HG02870 (cell line): ENCODE measurements at regions not wholly inside any gene's neighbourhood (a gene's known extent, or its start where the extent isn't known, plus 50 kb on each side); places are given as distances from the start of the nearest gene placed in this dataset.

Experiments used
- ATAC-seq: cut with Tn5 transposase; IDR thresholded peaks from one replicate; pipeline ENCODE4 v1.9.1; 2021; ENCODE audit warnings: mild to moderate bottlenecking, moderate library complexity; ENCODE audit not compliant: unreplicated experiment

DNA sequence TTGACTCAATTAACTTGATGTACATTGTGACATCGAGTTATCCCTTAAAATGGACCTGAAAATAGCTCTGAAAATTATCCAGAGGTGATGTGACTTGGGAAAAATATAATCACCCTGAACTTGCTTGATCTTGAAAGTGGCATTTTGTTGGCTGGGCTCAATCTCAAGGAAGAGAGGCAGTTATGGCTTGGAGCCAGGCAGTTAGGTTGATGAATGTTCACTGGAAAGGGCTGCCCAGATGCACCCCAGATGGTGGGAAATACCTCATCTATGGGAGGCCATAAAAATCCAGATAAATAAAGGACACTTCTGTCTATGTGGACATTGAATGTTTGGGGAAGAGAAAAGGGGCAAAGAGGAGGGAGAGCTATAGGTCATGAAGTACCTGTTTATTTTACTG is 55.7 kb upstream of the OR5AN1 start:
- ATAC-seq: no peak

DNA sequence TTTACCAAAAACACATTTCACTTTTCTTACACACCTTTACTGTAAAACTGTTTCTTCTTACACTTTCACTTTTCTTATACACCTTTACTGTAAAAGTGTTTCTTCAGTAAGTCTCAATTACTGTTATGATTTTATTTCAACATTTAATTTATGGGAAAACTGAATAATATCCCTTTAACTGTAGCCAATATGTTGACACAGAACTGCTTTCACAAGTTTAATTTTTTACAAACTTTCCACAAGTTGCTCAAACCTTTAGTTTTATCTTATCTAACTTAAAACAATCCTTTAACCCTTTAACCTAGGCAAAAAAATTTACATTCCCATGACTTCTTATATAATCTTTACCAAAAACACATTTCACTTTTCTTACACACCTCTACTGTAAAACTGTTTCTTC is 63.3 kb upstream of the OR5AN1 start:
- ATAC-seq: no peak

DNA sequence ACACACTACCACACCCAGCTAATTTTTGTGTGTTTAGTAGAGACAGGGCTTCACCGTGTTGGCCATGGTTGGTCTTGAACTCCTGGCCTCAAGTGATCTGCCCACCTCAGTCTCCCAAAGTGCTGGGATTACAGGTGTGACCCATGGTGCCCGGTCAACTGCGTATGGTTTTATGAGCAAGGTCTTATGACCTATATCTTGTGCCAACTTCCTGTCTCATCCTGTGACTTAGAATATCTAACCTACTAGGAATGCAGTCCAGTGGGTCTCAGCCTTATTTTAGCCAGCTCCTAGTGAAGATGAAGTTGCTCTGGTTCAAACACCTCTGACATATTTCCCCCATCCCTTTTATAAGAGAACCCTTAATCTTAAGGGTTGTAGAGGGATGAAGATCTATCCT is 66.1 kb upstream of the OR5AN1 start:
- no peak for ATAC-seq

DNA sequence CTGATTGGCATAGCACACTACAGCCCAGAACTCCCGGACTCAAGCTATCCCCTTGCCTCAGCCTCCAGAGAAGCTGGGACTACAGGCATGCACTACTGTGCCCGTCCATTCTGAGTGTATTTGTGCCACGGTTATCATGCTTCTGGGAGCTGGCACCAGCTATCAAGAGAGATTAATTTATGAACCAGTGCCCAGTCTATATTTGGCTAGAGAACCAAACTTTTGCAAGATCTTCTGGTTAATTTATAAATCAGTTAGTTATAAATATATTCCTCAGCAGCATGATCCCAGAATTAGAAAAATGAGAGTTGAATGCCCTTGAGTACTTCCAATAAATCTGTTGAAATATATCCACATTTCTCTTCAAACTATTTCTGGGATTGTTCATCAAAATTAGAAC is 67.5 kb upstream of the OR5AN1 start:
- no peak for ATAC-seq

DNA sequence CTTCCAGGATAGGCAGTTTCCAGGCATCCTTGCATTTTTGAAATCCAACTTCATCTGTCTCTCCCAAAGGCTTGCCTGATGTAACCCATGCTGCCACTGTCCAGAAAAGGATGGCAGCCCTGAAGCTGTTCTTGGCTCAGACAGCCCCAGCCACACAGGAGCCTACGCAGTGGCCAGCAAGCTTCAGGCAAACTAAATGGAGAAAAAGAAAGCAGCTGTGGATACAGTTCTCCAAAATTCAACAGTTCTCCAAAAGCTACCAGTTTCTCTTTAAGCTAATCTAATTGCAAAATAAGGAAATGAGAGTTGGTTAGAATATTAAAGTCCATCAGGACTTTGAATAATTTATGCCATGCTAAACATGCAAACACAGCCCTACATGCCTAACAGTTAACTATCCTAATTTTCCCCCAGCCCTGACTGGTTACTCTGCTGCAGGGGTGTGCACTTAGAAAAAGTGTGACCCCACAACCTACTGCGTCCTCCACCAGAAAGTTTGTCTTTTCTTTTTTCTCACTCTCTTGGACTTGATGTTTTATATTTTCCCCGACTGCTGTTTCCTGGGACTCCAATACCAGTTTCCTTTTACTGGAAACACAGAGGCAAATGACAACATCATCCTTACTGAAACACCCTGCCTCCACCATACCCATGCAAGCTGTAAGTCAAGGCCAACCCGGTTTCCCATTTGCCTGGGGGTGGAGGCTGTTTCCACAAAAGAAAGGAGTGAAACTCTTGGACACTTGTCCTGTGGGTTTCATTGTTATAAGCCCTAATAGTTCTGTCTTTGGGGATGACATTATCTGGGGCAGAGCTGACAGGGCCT is 69.1 kb upstream of the OR5AN1 start:
- no peak for ATAC-seq

DNA sequence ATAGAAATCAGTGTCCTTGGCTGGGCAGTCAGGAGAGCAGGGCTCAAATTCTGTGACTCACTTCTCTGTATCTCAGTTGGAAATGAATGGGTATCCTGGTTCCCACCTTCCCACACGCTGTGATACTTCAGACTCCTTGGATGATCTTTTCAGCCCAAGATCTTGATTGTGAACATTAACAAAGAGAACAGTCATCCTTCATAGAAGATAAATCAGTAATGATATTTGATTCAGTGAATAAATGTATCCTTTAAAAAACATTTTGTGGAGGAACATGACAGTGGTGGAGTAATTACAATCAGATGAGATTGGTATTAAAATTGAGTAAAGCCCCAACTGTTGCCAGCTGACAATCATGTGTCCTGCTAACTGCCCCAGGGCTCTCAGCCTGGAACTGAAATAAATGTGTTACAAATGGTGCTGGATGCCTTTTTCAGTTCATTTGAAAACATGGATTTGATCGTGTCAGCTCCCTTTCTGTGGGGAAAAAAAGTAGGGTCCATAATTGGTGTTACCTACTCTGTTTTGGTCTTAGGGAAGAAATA is 72.9 kb upstream of the OR5AN1 start:
- ATAC-seq: no peak

DNA sequence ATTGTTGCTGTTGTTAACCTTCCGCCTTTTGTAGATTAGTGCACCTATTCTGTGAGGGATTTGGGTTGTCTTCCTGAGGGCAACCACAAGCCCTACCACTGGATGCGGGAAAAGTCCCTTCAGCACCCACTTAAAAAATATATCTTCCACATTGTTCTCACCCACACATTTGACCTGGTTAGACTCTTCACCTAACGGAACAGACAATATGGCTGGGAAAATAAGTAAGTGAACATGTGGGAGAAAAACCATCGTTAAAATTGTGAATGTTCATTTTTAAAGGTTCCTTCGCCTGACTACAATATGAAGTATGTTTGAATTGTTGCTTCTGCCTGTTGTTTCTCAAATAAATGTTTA is 72.0 kb upstream of the MPEG1 start:
- ATAC-seq: no peak

DNA sequence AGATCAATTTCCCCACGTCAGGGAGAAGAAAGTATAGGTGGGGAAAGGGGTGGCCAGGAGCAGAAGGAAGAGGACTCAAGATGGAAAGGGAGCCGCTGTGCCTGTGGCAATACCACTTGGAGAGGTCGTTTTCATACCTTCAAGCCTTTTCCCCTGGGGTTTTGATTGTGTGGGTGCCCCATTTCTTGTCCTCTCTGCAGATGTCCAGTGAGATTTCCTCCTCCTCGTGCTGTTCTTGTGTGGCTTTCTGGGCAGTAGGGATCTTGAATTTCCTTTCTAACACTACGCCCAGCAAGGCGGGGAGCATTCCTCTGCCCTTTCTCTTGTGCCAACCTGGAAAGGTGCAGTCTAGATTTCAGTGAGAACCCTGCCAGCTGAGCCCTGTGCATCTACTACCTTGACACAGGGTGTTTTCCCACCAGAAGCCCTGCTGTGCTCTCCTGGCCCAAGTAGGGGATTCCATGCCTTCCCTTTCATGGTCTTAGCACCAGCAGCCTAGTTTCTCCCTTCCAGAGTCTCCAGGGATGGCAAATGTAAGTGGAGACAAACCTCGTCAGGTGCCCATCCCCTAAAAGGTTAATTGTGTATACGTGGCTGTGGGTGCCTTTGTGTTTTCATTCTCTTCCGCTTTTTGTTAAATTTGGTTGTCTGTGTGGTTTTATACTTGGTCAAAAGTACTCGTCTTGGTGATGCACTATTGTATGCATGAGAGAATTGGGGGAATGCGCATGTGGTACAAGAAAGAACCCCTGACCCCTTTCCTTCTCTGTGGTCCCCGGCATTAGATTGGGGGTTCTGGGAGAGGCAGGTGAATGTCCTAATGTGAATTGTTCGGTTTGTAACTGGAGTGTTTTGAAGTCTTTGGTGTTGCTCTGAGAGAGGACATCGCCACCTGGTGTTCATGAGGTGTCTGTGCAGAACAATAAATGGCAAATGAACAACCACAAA is 71.4 kb upstream of the MPEG1 start:
- ATAC-seq: peak; percentile 67

DNA sequence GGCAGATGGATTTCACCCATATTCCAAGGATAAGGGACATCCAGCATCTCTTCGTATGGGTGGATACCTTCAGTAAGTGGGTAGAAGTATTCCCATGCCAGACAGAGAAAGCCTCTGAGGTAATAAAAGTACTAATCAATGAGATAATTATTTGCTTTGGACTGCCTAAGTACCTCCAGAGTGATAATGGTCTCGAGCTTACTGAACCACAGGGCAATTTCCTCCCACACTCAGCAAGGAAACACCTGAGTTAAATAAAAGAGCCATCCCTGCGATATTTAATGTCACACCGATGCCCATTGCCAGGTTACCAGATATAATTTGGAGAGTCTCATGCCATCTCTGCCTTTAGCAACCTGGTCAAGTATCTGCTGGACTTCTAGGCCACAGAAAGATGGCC is 70.6 kb upstream of the MPEG1 start:
- no peak for ATAC-seq

DNA sequence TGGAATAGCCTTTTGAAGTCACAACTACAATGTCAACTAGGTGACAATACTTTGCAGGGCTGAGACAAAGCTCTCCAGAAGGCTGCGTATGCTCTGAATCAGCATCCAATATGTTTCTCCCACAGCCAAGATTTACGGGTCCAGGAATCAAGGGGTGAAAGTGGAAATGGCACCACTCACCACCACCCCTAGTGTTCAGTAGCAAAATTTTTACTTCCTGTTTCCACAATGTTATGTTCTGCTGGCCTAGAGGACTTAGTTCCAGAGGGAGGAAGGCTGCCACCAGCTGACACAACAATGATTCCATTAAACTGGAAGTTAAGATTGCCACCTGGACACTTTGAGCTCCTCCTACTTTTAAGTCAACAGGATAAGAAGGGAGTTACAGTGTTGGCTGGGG is 68.5 kb upstream of the MPEG1 start:
- no peak for ATAC-seq

DNA sequence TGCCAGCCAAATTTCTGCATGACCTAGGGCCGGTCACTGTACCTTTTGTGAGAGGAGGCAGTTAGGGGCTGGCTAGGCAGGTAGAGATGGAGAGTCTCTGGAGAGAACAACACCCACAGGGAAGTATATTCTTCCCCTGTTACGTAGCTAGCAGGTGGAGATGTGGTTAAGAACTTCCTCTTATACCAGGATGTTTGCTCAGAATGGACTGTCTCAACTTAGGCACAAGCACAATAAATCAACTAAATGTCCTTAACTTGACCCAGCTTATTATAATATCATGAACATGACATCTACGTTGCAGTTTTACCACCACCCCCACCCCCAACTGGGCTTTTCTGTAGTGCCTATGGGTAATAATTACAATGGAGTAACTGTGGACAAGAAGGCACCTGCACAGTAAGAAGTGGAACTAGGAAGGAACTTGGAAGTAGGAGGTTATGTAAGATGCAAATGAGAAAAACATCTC is 60.7 kb upstream of the MPEG1 start:
- peak; percentile 97 for ATAC-seq

DNA sequence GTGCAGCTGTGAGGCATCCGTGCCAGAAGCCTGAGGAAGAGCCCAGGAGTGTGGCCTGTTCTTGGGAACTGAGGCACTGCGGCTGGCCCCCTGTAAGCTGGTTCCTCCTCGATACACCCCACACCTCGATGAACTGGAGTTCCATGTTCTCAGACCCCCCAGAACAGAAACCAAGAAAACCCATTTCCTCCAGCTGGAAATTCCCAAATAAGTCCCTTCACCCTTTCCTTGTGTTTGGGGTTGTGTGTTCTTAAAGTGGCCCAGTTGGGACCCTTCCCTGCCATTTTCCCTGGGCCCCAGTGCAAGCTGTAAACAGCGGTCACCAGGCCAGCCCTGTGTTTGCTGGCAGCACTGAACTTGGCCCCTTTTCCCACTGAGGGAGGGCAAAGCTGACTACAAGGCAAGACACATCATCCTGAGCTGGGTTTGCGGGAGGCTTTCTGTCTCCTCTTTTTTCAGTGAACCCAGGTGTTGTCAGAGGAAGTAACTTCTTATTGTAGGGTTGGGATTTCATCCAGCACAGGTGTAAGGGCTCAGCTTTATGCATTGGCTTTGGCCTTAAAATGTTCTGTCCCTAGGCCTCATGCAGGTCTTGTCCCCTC is 60.1 kb upstream of the MPEG1 start:
- ATAC-seq: peak; percentile 18

DNA sequence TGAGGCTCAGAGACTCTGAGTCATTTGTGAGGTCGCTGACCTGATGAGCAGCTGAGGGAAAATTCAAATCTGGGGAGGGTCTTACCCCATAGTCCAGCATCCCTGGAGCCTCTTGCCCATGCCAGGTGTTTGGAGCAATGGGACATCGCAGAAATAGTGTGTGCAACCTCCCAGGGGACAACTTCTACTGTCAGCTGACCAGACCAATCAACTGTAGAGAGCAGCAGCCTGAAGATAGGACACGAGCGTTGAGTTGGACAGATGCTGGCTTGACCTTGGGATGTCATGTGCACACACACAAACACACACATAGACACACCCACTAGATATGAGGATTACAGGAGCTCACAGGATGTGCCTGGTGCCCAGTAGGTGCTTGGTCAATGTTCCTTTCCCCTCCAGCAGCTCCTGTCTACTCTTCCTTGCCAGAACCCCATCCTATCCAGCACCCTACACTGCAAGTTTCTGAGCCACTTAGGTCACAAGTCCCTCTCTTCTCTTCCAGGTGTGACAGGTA is 59.1 kb upstream of the MPEG1 start:
- ATAC-seq: no peak

DNA sequence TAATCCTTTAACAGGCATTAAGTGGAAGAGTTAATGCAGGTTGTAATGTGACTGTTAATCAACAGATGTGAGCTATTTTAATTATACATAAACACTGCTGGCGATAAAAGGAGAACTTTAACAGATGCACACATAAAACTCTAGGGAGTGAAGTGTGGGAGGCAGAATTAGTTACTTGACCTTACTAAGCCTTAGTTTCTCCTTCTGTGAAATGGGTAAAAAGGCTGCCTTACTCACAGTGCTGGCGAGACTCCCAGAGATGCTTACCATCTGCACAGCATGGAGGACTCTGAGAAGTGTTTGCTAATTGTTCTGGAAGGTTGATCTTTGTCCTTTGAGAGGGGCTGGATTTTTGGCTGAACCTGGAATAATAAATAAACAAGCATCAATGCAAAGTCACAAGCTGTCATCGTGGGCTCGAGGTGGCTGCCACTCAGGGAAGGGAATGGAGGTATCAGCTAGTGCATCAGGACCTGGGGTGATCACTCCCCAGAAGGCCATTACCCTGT is 58.6 kb upstream of the MPEG1 start:
- ATAC-seq: no peak

DNA sequence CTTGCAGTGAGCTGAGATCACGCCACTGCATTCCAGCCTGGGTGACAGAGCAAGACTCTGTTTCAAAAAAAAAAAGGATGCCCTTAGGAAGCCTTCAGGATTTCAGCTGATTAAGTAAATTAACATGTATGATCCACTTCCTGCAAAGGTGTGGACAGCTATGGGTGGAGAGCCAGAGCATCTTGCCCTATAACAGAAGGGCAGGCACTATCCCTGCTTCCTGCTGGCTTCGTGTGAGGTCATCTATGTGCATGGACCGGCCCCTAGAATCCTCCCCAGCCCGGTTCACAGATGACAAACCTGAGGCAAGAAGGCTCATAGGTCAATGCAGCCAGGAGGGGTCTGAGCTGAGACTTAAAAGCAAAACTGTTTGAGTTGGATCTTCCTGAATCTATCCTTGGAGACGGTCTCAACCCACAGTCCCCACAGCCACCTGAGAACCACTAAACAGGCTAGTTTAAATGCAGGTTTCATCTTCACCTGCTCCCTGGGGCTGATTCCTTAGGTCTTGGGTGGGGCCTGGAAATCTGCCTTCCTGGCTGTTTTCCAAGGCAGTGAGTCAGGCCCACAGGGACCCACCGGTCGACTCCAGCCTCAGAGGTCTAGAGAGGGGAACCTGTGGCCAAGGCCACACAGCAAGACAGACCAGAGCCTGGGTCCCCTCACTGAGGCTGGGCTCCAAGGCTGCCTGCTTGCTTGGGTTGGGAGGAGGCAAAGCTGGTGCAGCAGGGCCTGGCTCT is 55.2 kb upstream of the MPEG1 start:
- no peak for ATAC-seq

DNA sequence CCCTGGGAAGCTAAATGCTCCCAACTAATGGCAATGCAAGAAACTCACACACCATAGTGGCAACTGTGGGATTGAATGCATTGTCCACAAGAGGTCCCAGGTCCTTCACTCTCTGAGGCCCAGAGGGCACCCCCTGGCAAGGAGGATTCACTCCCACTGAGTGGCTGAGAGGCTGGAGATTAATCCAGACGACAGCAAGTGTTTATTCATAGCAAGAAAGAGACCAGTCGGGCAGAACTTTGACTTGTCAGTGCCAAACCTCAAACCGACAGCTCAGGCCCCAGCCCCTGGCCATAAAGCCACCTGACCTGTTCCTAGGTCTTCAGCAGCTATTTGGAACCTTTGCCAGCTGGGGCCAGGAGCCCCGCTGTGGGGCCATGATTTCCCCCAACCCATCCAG is 54.5 kb upstream of the MPEG1 start:
- peak; percentile 65 for ATAC-seq

DNA sequence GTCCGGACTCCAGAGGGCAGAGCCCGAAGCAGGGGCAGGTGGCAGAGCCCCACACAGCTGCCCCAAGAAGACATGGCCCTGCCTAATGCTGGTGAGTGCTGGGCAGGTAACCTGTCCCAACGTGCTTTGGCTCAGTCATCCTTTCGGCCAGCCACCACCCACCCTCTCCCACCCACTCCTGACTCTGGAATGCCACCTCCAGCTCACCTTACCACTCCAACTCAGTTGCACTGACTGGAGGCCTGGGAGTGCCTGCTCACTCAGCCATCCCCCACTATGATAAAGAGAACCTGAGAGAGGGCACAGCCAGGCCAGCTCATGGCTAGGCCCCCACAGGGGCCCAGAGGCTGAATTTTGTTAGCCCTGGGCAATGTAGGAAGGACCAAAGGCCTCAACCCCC is 53.8 kb upstream of the MPEG1 start:
- no peak for ATAC-seq

DNA sequence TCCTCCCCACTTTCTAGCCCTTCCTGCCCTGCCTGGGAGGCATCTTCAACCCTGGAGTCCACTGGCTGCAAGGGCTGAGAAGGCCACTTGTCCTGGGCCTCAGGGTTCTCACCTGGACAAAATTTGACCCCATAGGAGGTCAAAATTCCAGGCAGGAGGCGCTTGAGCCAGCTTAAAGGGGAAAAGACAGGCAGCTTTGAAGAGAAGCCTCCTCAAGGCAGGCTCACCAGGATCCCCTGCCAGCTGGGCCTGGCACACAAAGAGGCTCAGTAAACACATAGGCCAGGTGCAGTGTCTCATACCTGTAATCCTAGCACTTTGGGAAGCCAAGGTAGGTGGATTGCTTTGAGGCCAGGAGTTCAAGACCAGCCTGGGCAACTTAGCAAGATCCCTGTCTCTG is 53.0 kb upstream of the MPEG1 start:
- no peak for ATAC-seq

DNA sequence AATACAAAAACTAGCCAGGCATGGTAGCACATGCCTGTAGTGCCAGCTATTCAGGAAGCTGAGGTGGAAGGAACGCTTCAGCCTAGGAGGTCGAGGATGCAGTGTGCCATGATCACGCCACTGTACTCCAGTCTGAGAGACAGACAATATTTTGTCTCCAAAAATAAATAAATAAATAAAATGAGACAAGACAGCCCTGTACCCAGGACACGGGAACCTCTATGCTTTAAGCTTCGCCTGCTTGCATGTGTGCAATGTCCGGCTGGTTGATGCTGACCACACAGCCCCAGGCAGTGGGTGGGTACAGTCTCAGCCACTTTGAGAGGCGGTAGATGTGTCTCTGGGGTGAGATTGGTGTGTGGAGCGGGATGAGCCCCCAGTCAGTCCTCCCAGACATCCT is 52.0 kb upstream of the MPEG1 start:
- no peak for ATAC-seq

DNA sequence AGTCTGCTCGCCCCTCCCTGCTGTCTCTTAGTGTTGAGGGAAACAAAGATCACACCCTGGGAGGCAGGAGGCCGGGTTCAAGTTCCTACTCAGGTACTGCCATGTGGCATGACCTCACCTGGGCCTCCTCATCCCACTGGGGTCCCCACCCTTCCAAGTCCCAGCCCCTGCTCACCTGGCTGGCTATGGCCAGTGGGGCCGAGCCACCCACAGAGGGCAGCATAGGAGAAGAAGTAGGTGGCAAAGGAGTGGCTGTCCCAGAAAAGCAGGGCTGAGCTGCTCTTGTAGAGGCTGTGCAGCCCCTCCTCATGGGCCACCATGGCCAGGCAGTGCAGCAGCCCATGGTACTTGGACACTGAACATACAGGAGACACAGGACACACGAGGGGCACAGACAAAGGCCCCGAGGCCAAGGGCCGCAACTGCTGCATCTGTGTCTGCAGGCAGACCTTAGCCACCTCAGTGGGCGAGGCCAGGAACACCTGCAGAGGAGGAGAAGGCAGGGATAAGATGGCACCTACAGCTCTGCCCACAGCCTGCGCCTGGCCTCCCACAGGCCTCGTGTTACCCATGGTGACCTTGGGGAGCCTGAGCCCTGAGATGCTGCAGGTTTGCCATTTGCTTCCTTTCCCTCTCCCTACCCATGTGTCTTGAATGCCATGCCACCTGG is 50.6 kb upstream of the MPEG1 start:
- ATAC-seq: no peak
